Kasumi-1 (cell line): ENCODE measurements at regions not wholly inside any gene's neighbourhood (a gene's known extent, or its start where the extent isn't known, plus 50 kb on each side); places are given as distances from the start of the nearest gene placed in this dataset.

Source experiments
- DNase-seq, 2 experiments: peaks; one replicate each; lab custom pipeline; 2025; lab: John Stamatoyannopoulos, UW

- DNase-seq: no peak
These were observed 610.4 kb downstream of the TBC1D4 start for GRCh38 chr13:74871369-74872070.

GRCh38 chr13:74870865-74871264 lies 611.1 kb downstream of the TBC1D4 start:
- no peak for DNase-seq

- DNase-seq: no peak
These were observed 612.1 kb downstream of the TBC1D4 start for GRCh38 chr13:74869846-74870245.

GRCh38 chr13:74868049-74868448 lies 613.9 kb downstream of the TBC1D4 start:
- DNase-seq: no peak

GRCh38 chr13:74867460-74867859 lies 614.5 kb downstream of the TBC1D4 start:
- DNase-seq: no peak

- no peak for DNase-seq
These were observed 615.9 kb downstream of the TBC1D4 start for GRCh38 chr13:74866101-74866500.

GRCh38 chr13:74865656-74866055 lies 616.3 kb downstream of the TBC1D4 start:
- no peak for DNase-seq

GRCh38 chr13:74860789-74861188 lies 621.2 kb downstream of the TBC1D4 start:
- no peak for DNase-seq

- no peak for DNase-seq
These were observed 631.1 kb downstream of the TBC1D4 start for GRCh38 chr13:74850893-74851292.

GRCh38 chr13:74847966-74848365 lies 634.0 kb downstream of the TBC1D4 start:
- DNase-seq: no peak

GRCh38 chr13:74845806-74846205 lies 636.2 kb downstream of the TBC1D4 start:
- DNase-seq: no peak

- no peak for DNase-seq
These were observed 640.3 kb downstream of the TBC1D4 start for GRCh38 chr13:74841651-74842050.

- DNase-seq: no peak
These were observed 640.8 kb downstream of the TBC1D4 start for GRCh38 chr13:74841123-74841522.

- DNase-seq: no peak
These were observed 642.3 kb downstream of the TBC1D4 start for GRCh38 chr13:74839656-74840055.

- DNase-seq: no peak
These were observed 643.9 kb downstream of the TBC1D4 start for GRCh38 chr13:74838096-74838495.

- no peak for DNase-seq
These were observed 645.3 kb downstream of the TBC1D4 start for GRCh38 chr13:74836628-74837027.

- DNase-seq: peak; percentile 12 to 24
These were observed 646.4 kb downstream of the TBC1D4 start for GRCh38 chr13:74835579-74835978.

- no peak for DNase-seq
These were observed 656.1 kb downstream of the TBC1D4 start for GRCh38 chr13:74825938-74826246.

- DNase-seq: no peak
These were observed 656.6 kb downstream of the TBC1D4 start for GRCh38 chr13:74825152-74825937.

GRCh38 chr13:74820809-74821208 lies 661.2 kb downstream of the TBC1D4 start:
- no peak for DNase-seq

GRCh38 chr13:74819549-74819948 lies 662.4 kb downstream of the TBC1D4 start:
- no peak for DNase-seq

GRCh38 chr13:74816737-74817136 lies 665.2 kb downstream of the TBC1D4 start:
- DNase-seq: no peak

- DNase-seq: no peak
These were observed 662.0 kb upstream of the KLF12 start for GRCh38 chr13:74796157-74796556.

GRCh38 chr13:74795526-74795925 lies 661.3 kb upstream of the KLF12 start:
- no peak for DNase-seq
